ENCODE measurements at regions not wholly inside any gene's neighbourhood (a gene's known extent, or its start where the extent isn't known, plus 50 kb on each side); places are given as distances from the start of the nearest gene placed in this dataset.

- TF ChIP-seq CTCF (IDR thresholded peaks at IDR 0.05; ENCODE audit: low read depth, low read length) (no peak), MYC (IDR thresholded peaks at IDR 0.05; ENCODE audit: low read depth, low read length) (no peak), MAX (IDR thresholded peaks at IDR 0.05; ENCODE audit: low read depth, low read length) (no peak), POLR2A (IDR thresholded peaks at IDR 0.05; ENCODE audit: extremely low read depth, insufficient read length) (no peak)
- DNase-seq (ENCODE audit: low read depth): no peak
- no peak overlapping the region for H3K4me3 ChIP-seq (ENCODE audit: low read depth, low read length)
These were observed 65.6 kb downstream of the ZFP36L2 start for GRCh38 chr2:43160778-43161177.

GRCh38 chr2:43159797-43160196 is 66.6 kb downstream of the ZFP36L2 start:
- DNase-seq (ENCODE audit: low read depth): peak; percentile 67
- no peak overlapping the region for H3K4me3 ChIP-seq (ENCODE audit: low read depth, low read length)
- no peak for TF ChIP-seq POLR2A (IDR thresholded peaks at IDR 0.05; ENCODE audit: extremely low read depth, insufficient read length)
- no peak for TF ChIP-seq MAX (IDR thresholded peaks at IDR 0.05; ENCODE audit: low read depth, low read length)
- no peak for TF ChIP-seq MYC (IDR thresholded peaks at IDR 0.05; ENCODE audit: low read depth, low read length)
- TF ChIP-seq CTCF (IDR thresholded peaks at IDR 0.05; ENCODE audit: low read depth, low read length): no peak

GRCh38 chr2:43158259-43158880 is 68.0 kb downstream of the ZFP36L2 start:
- peak; percentile 95 for DNase-seq (ENCODE audit: low read depth)
- H3K4me3 ChIP-seq (ENCODE audit: low read depth, low read length): peak overlapping the region; percentile 9
- TF ChIP-seq CTCF (IDR thresholded peaks at IDR 0.05; ENCODE audit: low read depth, low read length) (no peak), POLR2A (IDR thresholded peaks at IDR 0.05; ENCODE audit: extremely low read depth, insufficient read length) (no peak), MYC (IDR thresholded peaks at IDR 0.05; ENCODE audit: low read depth, low read length) (peak; percentile 60), MAX (IDR thresholded peaks at IDR 0.05; ENCODE audit: low read depth, low read length) (peak; percentile 73)

- H3K4me3 ChIP-seq (ENCODE audit: low read depth, low read length): no peak overlapping the region
- no peak for TF ChIP-seq POLR2A (IDR thresholded peaks at IDR 0.05; ENCODE audit: extremely low read depth, insufficient read length)
- TF ChIP-seq CTCF (IDR thresholded peaks at IDR 0.05; ENCODE audit: low read depth, low read length): no peak
- TF ChIP-seq MAX (IDR thresholded peaks at IDR 0.05; ENCODE audit: low read depth, low read length): 0 out of 2 replicates have a peak, but pooled peaks have one; percentile 22
- TF ChIP-seq MYC (IDR thresholded peaks at IDR 0.05; ENCODE audit: low read depth, low read length): no peak
- peak; percentile 61 for DNase-seq (ENCODE audit: low read depth)
These were observed 68.7 kb downstream of the ZFP36L2 start for GRCh38 chr2:43157506-43158246.

- DNase-seq (ENCODE audit: low read depth): no peak
- no peak overlapping the region for H3K4me3 ChIP-seq (ENCODE audit: low read depth, low read length)
- no peak for TF ChIP-seq CTCF (IDR thresholded peaks at IDR 0.05; ENCODE audit: low read depth, low read length)
- no peak for TF ChIP-seq MAX (IDR thresholded peaks at IDR 0.05; ENCODE audit: low read depth, low read length)
- TF ChIP-seq POLR2A (IDR thresholded peaks at IDR 0.05; ENCODE audit: extremely low read depth, insufficient read length): no peak
- TF ChIP-seq MYC (IDR thresholded peaks at IDR 0.05; ENCODE audit: low read depth, low read length): no peak
These were observed 70.5 kb downstream of the ZFP36L2 start for GRCh38 chr2:43155851-43156411.
